NOMO-1 treated with dmso at 0.1 percent for 144 hours (cell line): ENCODE measurements at regions not wholly inside any gene's neighbourhood (a gene's known extent, or its start where the extent isn't known, plus 50 kb on each side); places are given as distances from the start of the nearest gene placed in this dataset.
"Not testable (repeated sequence)": the region's sequence is repeated elsewhere in the genome, so short reads cannot be mapped to it uniquely, and the experiment has no call there.

Experiments used
- DNase-seq: peaks from one replicate; lab custom pipeline; 2025; ENCODE audit not compliant: unreplicated experiment; lab: John Stamatoyannopoulos, UW

DNA sequence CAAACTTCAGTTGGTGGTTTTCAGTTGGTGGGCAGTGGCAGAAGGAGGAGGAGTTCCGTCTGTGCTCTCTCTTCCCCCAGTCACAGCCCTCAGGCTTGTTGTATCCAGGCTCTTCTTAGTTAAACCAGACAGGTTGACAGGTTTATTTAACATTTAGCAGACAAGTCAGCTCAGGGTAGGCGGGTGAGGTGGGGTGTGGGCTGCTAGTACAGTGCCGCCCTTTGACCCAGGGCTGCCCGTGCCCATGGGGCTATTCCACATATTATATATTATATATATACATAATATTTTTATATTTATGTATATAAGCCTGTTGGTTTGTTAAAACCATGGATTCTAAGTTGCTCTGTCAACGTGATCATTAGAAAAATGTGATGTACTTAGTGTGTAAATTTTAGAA is 1740.6 kb upstream of the DEFB115 start:
- not testable (repeated sequence) for DNase-seq

DNA sequence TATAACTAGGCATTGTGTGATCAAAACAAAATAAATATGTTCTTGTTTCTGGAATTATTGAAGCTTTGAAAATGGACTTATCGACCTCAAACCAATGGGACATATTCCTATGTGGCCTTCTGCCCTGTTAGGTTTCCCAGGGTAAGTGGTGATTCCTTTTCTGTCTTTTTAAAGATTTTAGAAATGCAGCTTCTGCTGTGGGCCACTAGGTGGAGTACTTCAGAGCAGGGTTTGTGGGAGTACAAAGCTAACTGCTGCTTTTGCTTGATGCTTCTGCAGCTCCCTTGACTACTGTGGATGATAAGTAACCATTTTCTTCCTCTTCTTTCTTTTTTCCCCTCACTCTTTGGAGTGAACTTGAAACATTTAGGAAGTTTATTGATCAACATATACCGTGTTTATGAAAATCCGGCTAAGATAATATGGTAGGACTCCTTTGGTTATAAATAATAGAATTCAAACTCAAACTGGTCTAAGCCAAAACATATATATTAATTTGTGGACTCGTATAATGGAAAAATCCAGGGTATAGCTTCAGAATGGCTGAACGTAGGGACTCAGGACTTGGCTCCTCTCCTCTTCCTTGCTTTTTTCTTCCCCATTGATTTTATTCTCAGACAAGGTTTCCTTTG is 1737.7 kb upstream of the DEFB115 start:
- DNase-seq, result peak; percentile 0

GRCh38 chr20:29533566-29534177 is 1723.8 kb upstream of the DEFB115 start:
- DNase-seq, result not testable (repeated sequence)

- DNase-seq, result not testable (repeated sequence)
Observed at GRCh38 chr20:29566901-29567635, 1690.4 kb upstream of the DEFB115 start.

GRCh38 chr20:29567671-29568070 is 1689.8 kb upstream of the DEFB115 start:
- not testable (repeated sequence) for DNase-seq

DNA sequence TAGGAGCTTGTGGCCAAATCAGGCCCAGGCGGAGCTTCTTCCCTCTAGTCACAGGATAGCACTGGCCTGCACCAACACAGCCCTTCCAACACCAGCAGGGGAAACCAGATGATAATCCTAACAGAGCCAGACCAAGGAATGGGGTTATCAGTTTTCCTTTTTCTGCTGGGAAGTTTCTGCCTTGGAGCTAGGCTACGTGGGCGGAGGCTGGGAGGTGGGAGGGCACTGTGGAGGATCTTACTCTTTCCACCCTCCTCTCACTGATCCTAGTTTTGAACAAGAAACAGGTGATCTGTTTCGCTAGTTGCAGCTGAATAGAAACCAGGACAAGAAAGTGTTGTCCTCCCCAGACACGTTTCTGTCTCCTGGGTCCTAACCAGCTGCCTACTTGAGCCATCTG is 1687.3 kb upstream of the DEFB115 start:
- DNase-seq, result not testable (repeated sequence)

GRCh38 chr20:29589530-29589929 is 1667.9 kb upstream of the DEFB115 start:
- DNase-seq, result not testable (repeated sequence)

DNA sequence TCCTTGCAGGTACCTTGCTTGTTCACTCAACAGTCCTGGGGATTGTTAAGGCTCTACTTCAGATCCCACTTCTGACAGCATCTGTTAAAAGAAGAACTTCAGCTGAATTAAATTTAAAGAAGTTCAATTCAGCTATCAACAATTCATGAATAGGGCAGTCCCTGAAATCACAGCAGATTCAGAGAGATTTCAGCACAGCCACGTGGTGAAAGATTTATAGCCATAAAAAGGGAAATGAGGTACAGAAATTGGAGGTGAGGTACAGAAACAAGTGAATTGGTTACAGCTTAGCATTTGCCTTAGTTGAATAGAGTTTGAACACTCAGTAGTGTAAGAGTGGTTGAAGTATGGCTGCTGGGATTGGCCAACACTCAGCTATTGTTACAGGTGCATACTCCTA is 1653.3 kb upstream of the DEFB115 start:
- DNase-seq, result not testable (repeated sequence)

- DNase-seq, result not testable (repeated sequence)
Observed at GRCh38 chr20:29606171-29606570, 1651.3 kb upstream of the DEFB115 start.

- DNase-seq, result not testable (repeated sequence)
Observed at GRCh38 chr20:29629395-29629794, 1628.1 kb upstream of the DEFB115 start.
